OCI-LY7 (cell line): ENCODE measurements at regions not wholly inside any gene's neighbourhood (a gene's known extent, or its start where the extent isn't known, plus 50 kb on each side); places are given as distances from the start of the nearest gene placed in this dataset.

Experiments used
- EZH2phosphoT487 ChIP-seq: fragments of 200-600 bp; sonication (generic); IDR thresholded peaks from 2 replicates; pipeline ENCODE4 v1.6.1; 2018; ENCODE audit warnings: low read depth, borderline replicate concordance, mild to moderate bottlenecking, mixed run types, antibody characterized with exemption, low read length, moderate library complexity, mixed read lengths
- TF ChIP-seq, protein P1 (sequence below): fragments of 200-600 bp; sonication (generic); conservative IDR thresholded peaks from 2 replicates; pipeline ENCODE4 v1.5.1; 2014; ENCODE audit warnings: mild to moderate bottlenecking, antibody characterized with exemption, low read length, moderate library complexity, mixed read lengths

DNA sequence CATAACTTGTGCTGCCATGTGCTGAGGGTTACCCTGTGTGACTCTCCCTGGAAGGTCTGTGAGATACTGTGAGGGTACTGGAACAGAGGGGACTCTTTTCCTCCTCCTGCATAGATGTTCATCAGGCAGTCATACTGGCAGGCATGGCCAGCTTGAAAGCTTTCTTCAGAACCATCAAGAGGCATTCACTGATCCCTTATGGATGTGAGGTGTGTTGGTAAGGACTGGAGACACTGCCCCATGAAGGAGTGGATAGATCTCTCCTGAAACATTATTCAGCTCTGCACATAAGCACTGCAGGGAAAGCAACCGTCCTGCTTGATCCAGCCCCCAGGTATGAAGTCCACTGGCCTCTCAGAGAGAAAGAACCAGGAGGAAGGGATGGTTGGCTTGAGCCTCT lies 176.6 kb upstream of the ARL4C start:
- TF ChIP-seq, protein P1, sequence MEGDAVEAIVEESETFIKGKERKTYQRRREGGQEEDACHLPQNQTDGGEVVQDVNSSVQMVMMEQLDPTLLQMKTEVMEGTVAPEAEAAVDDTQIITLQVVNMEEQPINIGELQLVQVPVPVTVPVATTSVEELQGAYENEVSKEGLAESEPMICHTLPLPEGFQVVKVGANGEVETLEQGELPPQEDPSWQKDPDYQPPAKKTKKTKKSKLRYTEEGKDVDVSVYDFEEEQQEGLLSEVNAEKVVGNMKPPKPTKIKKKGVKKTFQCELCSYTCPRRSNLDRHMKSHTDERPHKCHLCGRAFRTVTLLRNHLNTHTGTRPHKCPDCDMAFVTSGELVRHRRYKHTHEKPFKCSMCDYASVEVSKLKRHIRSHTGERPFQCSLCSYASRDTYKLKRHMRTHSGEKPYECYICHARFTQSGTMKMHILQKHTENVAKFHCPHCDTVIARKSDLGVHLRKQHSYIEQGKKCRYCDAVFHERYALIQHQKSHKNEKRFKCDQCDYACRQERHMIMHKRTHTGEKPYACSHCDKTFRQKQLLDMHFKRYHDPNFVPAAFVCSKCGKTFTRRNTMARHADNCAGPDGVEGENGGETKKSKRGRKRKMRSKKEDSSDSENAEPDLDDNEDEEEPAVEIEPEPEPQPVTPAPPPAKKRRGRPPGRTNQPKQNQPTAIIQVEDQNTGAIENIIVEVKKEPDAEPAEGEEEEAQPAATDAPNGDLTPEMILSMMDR, result no peak
- TF ChIP-seq EZH2phosphoT487, result no peak
